DOHH2 (cell line): ENCODE measurements at regions not wholly inside any gene's neighbourhood (a gene's known extent, or its start where the extent isn't known, plus 50 kb on each side); places are given as distances from the start of the nearest gene placed in this dataset.

Experiments
- EZH2phosphoT487 ChIP-seq: fragments of 200-600 bp; sonication (generic); IDR thresholded peaks from 2 replicates; pipeline ENCODE4 v1.6.1; 2017; ENCODE audit warnings: borderline replicate concordance, mild to moderate bottlenecking, antibody characterized with exemption, low read length, moderate library complexity, mixed read lengths
- TF ChIP-seq, protein P1 (sequence below): fragments of 200-600 bp; sonication (generic); IDR thresholded peaks from one replicate; pipeline ENCODE4 v1.5.1; 2014; ENCODE audit warnings: antibody characterized with exemption, mild to moderate bottlenecking, low read depth, low read length; ENCODE audit not compliant: poor library complexity, severe bottlenecking

DNA sequence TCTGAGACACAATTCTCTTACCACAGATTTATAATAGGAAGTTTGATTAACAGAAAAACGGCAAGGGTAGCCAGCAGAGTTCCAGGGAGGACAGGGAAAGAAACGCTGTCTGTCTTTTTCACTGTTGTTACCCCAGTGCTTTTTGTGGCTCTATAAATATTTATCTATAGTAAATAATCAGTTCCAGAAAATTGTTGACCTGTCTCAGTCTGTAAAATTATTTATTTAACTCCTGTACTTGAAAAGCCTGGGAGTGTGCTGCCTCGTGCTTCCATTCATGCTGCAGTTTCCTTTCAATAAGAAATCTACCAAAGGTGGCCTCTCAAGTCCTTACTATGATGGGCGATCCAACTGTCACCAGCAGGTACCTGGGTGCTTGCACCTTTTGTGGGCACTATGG is 102.9 kb downstream of the ETAA1 start:
- TF ChIP-seq, protein P1, sequence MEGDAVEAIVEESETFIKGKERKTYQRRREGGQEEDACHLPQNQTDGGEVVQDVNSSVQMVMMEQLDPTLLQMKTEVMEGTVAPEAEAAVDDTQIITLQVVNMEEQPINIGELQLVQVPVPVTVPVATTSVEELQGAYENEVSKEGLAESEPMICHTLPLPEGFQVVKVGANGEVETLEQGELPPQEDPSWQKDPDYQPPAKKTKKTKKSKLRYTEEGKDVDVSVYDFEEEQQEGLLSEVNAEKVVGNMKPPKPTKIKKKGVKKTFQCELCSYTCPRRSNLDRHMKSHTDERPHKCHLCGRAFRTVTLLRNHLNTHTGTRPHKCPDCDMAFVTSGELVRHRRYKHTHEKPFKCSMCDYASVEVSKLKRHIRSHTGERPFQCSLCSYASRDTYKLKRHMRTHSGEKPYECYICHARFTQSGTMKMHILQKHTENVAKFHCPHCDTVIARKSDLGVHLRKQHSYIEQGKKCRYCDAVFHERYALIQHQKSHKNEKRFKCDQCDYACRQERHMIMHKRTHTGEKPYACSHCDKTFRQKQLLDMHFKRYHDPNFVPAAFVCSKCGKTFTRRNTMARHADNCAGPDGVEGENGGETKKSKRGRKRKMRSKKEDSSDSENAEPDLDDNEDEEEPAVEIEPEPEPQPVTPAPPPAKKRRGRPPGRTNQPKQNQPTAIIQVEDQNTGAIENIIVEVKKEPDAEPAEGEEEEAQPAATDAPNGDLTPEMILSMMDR, result no peak
- TF ChIP-seq EZH2phosphoT487, result no peak
